Putamen (tissue), 1 donor: ENCODE measurements at regions not wholly inside any gene's neighbourhood (a gene's known extent, or its start where the extent isn't known, plus 50 kb on each side); places are given as distances from the start of the nearest gene placed in this dataset.
"Not testable (repeated sequence)": the region's sequence is repeated elsewhere in the genome, so short reads cannot be mapped to it uniquely, and the experiment has no call there.

Source experiments
- DNase-seq: peaks from one replicate; pipeline ENCODE4 v3.0.0-alpha.2; 2016; ENCODE audit warnings: low spot score

- no peak for DNase-seq
These were observed 508.8 kb downstream of the ZEB2 start for GRCh38 chr2:144011098-144011497.

DNA sequence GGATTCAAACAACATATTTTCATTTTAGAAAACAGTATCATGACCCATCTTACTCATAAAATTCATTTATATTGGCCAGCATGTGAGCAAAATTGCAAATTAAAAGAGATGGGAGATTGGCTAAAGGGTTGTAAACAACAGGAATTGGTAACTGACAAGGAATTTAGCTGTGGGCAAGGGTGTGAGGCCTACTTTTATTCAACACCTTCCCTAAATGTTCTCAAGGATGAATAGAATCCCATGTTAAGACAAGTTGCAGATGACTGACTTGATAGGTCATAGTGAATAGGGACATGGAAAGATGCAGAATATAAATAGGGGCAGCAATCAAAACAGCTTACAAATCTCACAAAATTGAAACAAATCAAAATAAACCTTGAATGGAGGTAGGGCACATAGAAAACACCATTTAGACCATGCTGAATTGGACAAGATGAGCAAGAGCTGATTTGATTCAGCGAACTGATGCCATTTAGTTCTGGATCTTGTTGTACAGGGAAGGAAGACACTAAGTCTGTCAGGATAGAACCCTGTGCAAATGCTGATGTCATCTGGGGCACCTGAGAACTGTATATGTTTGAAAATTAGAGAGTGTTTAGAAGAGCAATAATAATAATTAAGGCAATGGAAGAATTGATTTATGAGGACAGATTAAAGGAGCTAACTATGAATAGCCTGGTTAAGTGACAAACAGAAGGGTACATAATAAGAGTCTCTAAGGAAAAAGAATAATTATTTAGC, 509.7 kb downstream of the ZEB2 start:
- no peak for DNase-seq

GRCh38 chr2:144006139-144006538, 513.8 kb downstream of the ZEB2 start:
- DNase-seq: no peak

DNA sequence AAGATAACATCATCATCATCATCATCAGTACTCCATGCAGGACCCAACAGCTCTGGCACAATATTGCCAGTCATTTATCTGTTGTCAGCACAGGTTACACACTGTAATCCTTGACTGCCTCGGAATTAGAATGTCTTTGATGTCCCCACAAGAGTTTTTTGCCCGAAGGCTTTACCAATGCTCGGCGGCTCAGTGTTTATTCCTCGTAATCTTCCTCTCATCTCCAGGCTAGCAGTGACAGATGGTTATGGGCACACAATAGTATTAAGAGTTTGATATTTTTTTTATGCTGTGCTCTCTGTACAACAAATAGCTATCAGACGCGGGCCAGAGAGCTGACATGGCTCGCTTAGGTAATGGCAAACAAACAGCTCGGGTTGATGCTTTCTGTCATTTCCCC, 515.2 kb downstream of the ZEB2 start:
- no peak for DNase-seq

- DNase-seq: no peak
These were observed 516.4 kb downstream of the ZEB2 start for GRCh38 chr2:144003460-144004075.

DNA sequence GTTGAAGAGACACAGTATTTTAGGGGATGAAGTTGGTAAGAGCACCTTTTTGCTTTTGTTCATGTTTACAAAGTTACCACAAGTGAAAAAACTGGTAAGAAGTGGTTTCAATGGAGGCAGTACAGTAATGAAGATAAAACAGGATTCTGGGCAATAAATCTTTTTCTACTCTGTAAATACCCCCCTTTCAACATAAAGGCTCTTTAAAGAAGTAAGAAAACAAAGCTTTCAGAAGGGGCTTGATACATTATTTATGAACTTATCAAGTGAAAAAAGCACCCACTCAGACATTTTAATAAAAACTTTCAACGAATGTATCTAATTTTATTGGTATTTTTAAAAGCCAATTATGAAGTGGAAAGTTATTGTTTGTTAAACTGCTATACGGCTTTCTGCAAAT, 522.9 kb downstream of the ZEB2 start:
- no peak for DNase-seq

DNA sequence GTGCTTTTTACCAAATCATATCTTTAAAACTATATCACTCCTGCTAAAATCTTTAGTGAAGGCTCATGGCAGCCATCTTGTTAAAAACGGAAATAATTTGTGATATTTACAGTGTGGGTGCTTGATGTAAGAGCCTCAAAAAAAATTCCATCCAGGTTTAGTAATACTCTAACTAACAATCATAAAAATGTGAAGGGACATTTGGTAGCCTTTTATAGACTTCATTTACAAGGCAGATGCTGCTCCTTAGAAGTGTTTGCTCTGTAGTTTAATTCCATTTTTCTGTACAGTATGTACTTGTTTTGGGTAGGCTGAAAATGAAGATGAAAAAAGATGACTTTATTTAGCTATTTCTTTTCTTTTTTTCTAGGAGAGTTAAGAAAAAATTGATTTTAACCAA, 525.0 kb downstream of the ZEB2 start:
- no peak for DNase-seq

DNA sequence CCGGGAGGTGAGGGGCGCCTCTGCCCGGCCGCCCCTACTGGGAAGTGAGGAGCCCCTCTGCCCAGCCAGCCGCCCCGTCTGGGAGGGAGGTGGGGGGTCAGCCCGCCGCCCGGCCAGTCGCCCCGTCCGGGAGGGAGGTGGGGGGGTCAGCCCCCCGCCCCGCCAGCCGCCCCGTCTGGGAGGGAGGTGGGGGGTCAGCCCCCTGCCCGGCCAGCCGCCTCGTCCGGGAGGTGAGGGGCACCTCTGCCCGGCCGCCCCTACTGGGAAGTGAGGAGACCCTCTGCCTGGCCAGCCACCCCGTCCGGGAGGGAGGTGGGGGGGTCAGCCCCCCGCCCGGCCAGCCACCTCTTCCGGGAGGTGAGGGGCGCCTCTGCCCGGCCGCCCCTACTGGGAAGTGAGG, 528.3 kb downstream of the ZEB2 start:
- not testable (repeated sequence) for DNase-seq

- DNase-seq: no peak
These were observed 531.8 kb downstream of the ZEB2 start for GRCh38 chr2:143988082-143988481.

GRCh38 chr2:143981428-143981827, 538.5 kb downstream of the ZEB2 start:
- no peak for DNase-seq

DNA sequence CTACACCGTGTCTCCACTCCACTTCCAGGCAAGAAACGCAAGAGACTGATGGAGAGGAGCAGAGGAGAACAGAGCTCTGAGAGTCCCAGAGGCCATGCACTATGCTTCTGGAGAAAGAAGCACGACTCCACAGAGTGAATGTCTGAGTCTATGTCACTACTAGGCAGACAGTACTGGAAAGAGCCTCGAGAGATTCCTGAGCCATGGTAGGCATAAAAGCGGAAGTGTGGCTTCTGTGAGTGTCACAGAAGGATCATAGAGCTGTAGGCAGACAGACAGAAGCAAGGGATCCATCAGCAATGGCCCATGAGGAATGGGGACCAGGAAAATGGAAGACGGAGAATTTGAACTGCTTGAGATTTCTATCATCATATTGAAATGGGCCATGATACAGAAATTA, 542.6 kb downstream of the ZEB2 start:
- no peak for DNase-seq

GRCh38 chr2:143975216-143975615, 544.7 kb downstream of the ZEB2 start:
- DNase-seq: no peak

- DNase-seq: no peak
These were observed 545.7 kb downstream of the ZEB2 start for GRCh38 chr2:143974262-143974661.

- no peak for DNase-seq
These were observed 551.1 kb downstream of the ZEB2 start for GRCh38 chr2:143968860-143969259.

DNA sequence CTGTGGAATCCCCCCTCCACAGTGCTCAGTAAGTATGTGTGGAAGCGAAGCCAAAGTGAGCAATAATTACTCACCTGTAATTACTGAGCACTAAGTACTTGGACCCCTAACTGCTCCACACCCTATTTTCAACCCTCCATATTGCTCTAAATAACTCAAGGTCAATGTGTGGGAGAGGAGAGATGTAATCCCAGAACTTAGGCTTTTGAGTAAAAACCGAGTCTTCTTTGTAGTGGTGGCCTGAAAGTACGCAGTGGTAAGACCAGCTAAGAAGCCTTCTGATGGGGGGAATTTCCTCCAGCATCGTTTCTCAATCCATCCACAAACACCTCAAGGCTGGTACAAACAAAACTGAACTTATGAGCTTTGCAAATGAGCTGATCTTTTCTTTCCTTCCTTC, 551.6 kb downstream of the ZEB2 start:
- DNase-seq: no peak

DNA sequence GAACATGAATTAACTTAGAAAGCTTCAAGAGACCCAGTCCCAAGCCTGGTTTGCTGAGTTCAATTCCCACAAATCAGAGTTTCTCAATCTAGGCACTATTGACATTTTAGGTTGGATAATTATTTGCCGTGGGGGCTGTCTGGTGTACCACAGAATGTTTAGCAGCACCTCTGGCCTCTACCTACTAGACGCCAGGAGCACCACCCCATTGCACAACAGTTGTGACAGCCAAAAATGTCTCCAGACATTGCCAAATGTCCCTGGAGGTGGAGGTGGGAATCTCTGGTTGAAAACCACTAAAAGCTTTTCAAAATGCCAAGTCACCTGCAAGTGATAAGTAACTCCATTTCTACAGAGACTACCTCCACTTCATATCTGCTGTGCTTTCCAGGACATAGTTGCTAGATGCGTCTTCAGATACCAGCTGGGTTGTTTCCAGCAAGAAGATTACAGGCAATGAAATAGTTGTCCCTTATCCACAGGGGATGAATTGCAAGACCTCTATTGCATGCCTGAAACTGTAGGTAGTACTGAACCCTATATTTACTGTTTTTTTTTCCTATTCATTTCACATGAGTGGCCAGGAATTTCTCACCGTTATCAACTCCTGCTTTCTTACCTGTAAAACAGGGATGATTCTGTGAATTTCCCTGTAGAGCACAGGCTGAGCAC, 554.3 kb downstream of the ZEB2 start:
- DNase-seq: no peak

GRCh38 chr2:143964891-143965290, 555.0 kb downstream of the ZEB2 start:
- DNase-seq: no peak

GRCh38 chr2:143960177-143960576, 559.7 kb downstream of the ZEB2 start:
- DNase-seq: no peak

GRCh38 chr2:143957321-143957720, 562.6 kb downstream of the ZEB2 start:
- no peak for DNase-seq

DNA sequence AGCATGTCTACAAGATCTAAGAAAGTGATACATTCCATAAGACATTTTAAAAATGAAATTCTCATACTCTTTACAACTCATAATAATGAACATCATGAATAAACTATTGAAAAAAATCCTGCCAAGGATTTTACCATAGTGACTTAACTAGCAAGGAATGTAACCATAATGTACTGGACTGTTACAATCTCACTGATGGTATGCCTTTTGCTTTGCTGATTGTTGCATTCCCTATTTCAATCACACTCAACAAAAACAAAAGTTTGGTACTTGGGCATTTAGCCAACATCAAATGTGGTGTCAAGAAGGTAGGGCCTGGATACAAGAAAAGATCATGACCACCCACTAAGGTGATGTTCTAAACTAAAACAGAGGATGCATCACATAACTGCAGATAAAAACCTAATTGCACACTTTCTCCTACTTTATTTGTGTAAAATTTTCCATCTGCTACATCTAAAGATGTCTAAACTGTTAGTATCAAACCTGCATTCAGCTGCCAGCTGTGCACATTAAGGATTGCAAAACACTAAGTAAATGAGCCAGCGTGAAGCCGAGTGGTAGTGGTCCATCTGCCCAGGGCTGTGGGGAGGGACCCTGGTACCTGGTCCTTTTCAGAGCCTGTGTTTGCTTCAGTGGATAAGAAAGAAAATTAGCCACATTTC, 564.4 kb downstream of the ZEB2 start:
- no peak for DNase-seq

- no peak for DNase-seq
These were observed 565.1 kb downstream of the ZEB2 start for GRCh38 chr2:143954844-143955243.

DNA sequence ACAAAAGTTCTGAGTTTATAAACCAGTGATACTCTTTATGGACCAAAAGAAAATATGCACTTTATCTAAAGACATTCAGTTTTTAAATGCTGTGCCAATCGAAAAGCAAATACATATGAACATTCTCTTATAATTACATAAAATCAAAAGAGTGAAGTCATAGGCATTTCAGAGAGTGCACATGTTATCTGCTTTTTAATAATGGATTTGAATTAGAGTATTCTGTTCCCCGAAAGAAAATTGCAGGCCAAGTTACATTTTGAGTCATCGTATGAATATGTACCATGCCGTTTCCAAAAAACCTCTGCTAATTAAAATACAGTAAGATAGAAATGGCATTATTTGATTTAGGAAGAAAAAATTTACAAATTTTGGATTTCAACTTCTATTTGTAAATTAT, 565.7 kb downstream of the ZEB2 start:
- DNase-seq: no peak
